ENCODE measurements at regions not wholly inside any gene's neighbourhood (a gene's known extent, or its start where the extent isn't known, plus 50 kb on each side); places are given as distances from the start of the nearest gene placed in this dataset.
"Not testable (repeated sequence)": the region's sequence is repeated elsewhere in the genome, so short reads cannot be mapped to it uniquely, and the experiment has no call there.

DNA sequence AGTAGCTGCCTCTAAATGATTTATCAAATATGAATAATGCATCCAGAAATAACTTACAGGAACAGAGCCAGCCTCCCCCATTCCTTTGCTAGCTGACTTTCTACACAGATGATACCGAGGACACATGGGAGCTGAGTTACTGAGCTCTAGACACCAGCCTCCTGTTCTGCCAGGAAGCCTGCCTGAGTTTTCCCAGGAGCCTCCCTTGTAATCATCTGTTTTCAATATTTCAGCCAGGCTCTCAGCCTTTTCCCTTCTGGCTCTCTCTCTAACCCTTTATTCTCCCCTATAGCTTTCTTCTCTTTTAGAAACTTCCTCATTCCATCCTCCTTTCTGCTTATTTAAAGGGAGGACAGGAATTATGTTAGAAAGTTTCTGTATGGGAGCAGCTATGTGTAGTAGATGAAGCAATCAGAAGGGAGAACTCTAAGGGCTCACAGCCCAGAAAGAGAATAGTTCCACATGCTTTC lies 911.6 kb downstream of the TDRD15 start:
- DNase-seq: no peak

DNA sequence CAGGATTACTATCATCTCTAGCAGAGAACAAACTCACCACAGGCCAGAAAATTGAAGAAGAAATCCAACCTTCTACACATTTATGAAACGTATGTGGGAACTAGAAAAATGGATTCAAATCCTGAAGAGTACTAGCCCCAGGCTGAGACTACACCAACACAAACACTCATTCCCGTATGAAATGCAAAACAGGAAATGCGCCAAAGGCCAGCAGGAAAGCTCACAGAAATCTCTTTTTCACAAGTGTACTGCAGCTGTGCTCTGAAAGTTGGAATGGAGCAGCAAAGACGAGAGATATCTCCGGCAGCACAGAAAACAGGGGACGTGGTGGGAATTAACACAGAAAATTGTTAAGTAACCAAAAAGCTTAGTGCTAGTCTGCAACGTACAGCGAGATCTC lies 913.5 kb downstream of the TDRD15 start:
- DNase-seq: no peak

DNA sequence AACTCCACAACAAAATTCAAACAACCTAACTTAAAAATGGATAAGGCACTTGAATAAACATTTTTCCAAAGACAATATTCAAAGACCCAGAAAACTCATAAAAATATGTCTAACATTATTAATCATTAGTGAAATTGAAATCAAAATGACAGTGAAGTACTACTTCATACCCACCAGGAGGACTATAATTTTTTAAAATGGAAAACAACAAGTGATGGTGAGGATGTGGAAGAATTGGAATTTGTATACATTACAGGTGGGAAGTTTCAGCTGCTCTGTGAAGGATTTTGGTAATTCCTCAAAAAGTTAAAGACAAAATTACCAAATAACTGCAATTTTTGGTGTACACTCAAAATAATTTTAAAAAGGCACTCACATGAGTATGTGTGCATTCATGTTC lies 920.0 kb downstream of the TDRD15 start:
- no peak for DNase-seq

DNA sequence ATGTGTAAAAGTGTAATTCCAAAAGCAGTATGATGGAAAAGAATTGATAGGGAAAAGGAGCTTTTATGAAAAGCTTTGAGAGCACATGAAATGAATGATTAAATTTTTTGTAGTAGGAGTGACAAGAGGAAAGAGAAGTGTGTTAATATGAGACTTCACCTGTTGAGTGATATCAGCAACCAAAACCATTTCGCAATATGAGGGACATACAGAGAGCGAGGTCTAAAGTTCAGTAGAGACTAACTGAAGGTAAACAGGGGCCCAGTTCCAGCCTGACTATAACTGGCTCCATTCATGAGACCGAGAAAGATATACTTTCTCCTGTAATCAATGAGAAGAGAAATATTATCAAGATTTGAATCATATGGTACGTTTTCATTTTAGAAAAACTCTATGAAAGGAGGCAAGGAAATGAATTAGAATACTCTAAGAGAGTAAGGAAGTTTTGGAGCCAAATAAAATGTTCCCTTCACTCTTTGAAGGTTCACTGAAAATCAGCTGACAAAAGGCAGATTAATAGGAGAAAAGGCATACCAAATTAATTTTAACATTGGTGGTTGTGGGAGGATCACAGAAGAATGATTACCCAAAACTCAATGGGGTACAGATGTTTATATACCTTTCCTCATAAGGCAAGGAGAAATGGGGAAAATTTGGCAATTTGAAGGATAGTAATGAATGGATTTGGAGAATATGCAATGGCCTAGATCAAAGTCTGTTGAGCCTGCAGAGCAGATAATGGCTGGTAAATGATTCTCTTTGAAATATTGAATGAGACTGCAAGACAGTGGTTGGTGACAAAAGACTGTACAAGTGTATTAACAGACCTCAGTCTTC lies 932.2 kb downstream of the TDRD15 start:
- no peak for DNase-seq

DNA sequence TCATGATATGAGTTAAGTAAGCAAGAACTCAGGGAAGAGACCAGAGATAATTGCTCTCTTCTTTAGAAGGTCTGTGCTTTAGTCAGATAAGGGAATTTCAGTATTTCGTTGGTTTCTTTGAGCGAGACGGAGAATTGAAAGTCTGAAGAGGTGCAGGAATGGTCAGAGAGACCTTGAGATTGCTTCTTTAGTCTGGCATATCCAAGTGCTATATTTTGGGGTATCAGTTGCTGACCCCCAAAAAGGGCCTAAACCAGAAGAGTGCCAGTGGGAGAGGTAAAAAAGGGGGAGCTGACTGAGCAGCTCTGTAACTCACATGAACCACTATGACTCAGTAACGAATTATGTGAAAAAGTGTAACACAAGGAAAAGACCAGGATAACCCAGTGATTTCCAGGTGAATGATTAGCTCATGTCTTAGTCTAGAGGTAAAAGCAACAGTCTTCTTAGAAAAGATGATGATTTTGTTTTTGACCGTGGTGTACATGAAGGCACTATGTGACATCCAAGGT lies 932.9 kb downstream of the TDRD15 start:
- DNase-seq: no peak

DNA sequence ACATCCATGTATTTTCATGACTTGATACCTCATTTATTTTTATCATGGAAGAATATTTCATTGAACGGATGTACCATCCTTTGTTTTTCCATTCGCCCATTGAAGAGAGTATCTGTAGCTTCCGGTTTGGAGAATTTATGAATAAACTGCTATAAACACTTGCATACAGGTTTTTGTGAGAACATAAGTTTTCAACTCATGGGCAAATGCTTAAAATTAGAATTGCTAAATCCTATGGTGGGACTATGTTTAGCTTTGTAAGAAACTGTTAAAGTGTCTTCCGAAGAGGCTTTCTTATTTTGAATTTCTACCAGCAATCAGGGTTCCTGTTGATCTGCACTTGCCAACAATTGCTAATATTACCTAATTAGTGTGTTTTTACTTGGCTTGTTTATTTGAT lies 938.9 kb downstream of the TDRD15 start:
- no peak for DNase-seq

DNA sequence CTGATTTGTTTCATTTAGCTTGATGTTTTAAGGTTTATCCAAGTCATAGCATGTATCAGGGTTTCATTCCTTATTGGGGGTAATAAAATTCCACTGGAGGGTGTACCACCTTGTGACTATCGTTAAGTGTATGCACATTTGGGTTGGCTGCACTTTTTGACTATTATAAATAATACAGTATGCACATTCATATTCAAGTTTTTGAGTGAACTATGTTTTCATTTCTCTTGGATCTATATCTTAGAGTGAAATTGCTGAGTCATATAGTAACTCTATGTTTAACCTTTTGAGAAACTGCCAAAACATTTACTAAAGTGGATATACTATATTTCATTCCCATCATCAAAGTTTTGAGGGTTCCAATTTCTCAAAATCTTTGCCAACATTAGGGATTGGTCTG lies 952.7 kb downstream of the TDRD15 start:
- no peak for DNase-seq

DNA sequence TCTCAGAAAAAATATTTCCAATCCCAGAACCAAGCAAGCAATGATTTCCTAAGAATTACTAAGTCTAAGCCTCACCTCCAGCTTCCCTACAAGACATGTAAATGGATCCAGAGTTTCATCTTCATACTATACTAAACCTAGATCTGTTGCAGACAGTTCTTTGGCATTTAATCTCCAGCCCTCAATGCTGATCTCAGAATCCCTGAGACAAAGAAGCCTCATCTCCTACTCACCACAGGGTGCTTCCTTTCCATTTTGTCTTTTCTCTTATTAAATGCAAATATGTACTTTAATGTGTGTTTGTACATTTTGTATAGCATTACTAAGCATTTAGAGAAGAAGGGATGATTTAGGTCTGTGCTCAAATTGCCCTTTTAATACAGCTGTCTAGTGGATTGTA lies 954.9 kb downstream of the TDRD15 start:
- DNase-seq: no peak

DNA sequence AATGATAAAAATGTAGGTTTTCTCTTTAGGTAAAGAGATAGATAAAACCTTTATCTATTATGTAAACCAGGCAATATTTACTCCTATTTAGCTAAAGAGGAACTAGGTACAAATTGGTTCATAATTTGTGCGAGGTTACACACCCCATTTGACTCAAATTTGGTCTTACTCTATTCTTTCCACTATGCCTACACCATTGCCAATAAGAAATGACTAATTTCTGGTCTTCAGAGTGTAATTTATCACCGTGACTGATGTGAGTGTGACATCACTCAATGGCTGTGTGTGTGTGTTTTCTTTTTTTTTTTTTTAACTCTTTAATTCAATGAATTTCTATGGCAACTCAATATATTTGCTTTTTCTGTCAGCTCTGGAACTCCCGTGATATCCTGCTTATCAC lies 955.8 kb downstream of the TDRD15 start:
- DNase-seq: no peak

DNA sequence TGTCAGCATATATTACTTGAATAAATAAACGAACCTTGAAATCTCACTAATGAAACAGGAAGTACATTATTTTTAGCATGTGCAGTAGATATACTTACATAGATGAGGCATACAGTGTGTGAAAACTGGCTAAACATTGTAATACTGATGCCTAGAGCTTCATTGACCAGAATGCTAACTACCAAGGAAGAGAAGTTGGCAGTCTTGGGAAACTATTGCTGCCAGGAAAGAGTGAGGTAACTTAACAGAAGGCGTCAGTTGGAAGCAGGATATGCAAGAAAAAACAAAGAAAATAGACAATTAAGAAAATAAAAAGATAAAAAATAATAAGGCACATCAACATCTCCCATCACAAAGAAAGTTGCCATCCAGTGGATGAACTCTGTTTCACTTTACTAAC lies 963.0 kb downstream of the TDRD15 start:
- DNase-seq: no peak

DNA sequence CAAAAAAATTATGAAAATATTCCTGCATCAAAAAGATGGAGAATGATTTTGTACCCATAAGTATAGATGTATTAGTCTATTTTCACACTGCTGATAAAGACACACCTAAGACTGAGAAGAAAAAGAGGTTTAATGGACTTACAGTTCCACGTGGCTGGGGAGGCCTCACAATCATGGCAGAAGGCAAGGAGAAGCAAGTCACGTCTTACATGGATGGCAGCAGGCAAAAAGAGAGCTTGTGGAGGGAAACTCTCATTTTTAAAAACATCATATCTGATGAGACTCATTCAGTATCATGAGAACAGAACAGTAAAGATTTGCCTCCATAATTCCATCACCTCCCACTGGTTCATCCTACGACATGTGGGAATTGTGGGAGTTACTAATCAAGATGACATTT lies 979.8 kb downstream of the TDRD15 start:
- not testable (repeated sequence) for DNase-seq

DNA sequence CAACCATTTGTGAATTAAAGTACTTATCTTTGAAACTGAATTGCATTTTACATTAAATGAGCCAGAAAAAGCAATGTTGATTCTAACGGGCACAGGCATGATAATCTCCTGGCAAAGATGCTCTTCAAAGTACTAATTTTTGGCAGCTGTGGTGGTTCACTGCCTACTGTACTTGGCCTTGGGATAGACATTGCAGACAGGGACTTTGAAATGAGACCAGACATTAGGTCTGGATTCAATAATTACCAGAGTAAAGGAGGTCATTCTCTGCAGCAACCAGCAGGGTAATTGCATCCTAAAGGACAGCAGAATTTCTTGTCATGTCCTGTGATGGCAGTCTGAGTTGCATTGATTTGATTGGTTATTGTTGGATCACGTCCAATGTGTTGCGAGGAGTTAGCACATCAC lies 986.5 kb downstream of the TDRD15 start:
- no peak for DNase-seq

DNA sequence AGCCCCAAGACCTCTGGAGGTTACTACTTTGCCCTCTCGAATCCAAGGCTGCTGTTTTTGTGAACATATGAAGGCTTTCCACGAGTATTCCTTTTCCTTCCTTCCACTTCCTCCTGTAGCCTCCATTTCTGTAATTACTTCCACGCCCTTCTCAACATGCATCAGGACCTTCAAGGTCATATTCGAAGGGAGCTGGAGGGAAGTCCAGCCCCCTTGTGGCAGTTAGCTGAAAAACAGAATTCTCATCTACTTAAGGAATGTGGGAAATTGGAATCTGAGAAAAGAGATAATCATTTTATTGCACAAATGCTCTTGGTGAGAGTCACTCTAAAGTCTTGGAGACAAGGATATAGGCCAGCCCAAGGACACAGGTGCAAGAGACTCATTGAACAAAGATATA lies 1000.2 kb downstream of the TDRD15 start:
- no peak for DNase-seq

DNA sequence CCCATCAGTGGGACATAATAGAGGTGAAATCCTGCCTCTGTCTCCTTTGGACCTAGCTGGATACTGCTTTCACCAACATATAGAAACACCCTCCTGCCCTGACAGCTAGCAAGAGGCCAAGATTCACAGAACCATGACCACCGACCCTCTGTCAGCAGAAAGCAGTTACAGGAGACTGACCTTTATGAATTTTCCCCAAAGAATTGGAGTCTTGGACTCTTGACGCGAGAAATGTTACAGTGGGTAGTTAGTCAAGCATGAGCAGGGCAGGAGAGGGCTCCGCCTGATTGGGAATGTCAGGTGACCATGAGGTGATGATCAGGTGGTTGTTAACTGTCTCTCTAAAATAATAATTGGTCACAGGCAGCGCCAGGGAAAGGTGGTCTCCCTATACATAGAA lies 1002.3 kb downstream of the TDRD15 start:
- no peak for DNase-seq

DNA sequence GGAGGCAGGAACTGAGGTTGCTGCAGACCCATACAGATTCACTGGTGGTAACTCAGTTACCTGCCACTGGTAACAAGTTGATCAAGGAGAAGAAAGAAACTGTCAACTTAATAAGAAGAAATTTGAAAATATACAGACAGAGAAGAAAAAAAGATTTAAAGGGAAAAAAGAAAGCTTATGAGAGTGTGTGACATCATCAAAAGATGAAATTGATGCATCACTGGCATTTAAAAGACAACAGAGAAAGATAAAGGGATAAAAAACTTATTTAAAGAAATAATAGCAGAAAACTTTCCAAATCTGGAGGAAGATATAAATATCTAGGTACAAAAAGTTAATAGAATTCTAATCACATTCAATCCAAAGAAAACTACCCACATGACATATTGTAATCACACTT lies 1003.2 kb downstream of the TDRD15 start:
- no peak for DNase-seq

DNA sequence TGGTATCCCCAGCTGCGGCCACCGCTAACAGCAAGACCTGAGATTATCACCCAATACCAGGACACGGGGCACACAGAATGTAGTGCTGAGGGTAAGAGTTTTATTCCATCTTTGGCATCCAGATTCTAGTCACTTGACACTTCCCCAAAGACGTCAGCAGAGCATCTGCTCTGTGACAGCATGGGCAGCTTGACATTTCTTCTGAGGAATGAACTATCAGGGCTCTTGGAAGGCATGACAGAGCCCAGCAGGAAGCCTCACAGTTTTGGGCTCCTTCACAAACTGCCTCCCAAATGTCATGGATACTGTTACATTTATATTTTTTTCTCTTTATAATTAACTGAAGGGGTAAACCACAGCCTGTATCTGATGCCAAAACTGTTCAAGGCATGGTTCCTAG lies 1010.7 kb downstream of the TDRD15 start:
- no peak for DNase-seq

DNA sequence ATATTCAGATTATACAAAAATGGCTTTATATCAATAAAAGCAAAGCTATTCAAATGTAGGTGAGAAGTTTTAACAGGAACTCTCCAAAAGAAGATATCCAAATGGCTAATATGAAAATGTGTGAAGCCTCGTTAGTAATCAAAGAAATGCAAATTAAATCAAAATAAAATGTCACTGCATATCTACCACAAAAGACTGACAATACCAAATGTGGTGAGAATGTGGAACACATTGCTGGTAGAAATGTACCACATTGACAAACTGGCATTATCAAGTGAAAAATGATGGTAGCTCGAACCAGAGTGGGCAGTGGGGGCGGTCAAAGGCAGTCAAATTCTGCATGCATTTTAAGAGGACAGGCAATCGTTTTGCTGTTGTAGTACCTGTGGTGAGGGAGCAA lies 1012.7 kb downstream of the TDRD15 start:
- DNase-seq: no peak

DNA sequence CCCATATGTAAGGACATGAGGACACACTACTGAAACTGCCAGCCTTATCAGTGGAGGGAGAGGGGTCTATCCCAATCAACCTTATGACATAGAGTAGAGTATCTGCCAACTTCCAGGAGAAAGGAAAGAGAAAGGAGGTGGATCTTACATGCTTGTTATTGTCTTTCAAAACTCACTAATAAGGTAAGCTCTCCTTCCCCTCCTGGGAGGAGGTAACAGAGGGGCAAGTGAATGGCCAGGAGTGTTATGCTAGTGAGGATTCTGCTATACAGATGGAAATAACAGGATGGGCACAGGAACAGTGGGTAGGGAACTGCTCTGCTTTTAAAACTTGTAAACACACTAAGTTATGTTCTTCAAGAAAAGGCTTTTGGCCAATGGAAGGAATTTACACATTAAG lies 1020.1 kb downstream of the TDRD15 start:
- no peak for DNase-seq

DNA sequence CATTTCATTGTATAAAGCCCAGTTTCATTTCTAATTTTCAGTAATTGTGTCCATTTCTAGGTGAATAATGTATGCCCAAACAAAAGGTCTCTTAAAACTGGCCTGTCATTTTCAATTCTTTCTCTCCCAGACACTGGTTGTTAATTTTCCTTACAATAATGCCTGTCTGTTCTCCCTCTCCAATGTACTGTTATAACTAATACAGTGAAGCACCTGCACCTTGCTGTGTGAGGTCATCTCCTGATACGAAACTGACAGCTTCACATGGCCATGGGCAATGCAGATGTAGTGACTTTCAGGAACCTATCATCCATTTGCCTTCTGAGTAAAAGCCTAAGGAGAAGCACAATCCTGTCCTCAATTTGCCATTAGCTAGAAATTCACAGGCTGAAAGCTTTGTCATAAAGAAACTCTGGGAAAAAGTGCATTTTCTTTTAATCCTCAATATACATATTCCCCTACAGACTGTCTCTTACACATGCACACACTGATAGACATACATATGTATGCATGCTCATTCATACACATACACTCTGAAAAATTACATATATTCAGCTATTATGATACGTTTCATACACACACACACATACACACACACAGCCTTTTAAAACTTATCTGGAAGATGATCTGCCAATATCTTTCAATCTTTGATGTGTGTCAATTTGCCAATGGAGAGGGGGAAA lies 1030.3 kb downstream of the TDRD15 start:
- DNase-seq: no peak

DNA sequence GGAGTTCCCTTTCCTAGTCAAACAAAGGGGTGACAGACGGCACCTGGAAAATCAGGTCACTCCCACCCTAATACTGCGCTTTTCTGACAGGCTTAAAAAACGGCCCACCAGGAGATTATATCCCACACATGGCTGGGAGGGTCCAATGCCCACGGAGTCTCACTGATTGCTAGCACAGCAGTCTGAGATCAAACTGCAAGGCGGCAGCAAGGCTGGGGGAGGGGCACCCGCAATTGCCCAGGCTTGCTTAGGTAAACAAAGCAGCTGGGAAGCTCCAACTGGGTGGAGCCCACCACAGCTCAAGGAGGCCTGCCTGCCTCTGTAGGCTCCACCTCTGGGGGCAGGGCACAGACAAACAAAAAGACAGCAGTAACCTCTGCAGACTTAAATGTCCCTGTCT lies 1032.9 kb downstream of the TDRD15 start:
- not testable (repeated sequence) for DNase-seq

DNA sequence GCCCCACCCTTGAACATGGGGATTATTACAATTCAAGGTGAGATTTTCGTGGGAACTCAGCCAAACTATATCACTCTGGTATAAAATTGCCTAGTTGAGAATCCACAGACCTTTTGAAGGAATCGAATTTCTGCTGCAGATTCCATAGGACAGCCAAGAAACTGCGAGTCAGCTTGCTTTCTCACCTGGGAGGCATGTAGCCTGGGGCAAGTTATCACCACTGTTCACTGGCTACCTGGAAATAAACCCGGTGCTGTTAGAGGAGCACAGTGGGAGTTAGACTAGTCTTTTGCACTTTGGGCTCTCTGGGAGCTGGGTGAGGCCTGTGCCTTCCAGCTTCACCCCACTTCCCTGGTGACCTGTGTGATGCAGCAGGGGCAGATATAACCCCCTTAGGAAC lies 1043.5 kb downstream of the TDRD15 start:
- DNase-seq: no peak

DNA sequence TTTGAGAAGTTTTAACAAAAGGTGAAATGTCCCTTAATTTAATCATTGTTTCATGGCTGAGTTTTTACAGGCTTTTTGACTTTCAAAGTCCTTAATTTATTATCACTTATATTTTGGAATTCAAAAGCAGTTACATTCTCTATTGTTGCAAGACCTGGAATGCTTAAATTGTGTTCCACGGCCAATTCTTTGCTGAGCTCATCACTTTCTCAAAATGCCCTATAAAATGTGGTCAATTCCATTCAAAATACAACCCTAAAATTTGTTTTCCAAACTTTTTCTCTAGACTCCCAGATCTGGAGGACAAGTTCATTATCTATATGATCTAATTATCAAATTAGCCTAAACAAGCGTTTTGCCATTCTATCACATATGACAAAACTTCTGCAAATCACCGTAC lies 1051.2 kb downstream of the TDRD15 start:
- DNase-seq: no peak

DNA sequence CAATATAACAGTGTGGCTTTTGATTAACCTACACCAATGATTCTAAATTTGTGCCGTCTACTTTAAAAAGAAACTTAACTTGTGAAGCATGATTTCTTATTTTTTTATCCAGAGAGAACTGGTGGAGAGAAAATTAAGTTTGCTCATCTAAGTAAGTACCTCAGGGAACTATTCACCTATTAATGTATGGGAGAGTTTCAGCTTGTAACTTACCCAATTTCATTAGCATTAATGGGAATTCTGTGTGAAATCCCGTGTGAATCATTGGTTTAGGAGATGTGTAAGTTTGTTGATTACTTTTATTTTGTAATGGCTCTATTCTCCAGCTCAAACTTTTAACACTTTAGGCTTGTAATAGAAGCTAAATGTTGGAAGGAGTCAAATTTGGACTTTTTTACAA lies 1061.5 kb downstream of the TDRD15 start:
- DNase-seq: no peak

DNA sequence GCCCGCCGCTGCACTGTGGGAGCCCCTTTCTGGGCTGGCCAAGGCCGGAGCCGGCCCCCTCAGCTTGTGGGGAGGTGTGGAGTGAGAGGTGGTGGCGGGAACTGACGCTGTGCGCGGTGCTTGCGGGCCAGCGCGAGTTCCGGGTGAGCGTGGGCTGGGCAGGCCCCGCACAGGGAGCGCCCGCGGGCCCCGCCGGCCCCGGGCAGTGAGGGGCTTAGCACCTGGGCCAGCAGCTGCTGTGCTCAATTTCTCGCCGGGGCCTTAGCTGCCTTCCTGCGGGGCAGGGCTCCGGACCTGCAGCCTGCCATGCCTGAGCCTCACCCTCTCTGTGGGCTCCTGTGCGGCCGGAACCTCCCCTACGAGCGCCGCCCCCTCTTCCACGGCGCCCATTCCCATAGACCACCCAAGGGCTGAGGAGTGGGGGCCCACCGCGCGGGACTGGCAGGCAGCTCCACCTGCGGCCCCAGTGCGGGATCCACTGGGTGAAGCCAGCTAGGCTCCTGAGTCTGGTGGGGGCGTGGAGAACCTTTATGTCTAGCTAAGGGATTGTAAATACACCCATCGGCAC lies 1062.6 kb downstream of the TDRD15 start:
- not testable (repeated sequence) for DNase-seq
